ENCODE measurements at regions not wholly inside any gene's neighbourhood (a gene's known extent, or its start where the extent isn't known, plus 50 kb on each side); places are given as distances from the start of the nearest gene placed in this dataset.

- FAIRE-seq (no peak), ATAC-seq (peak; percentile 36; the same call in 2 of the 3 replicates), DNase-seq (ENCODE audit: low read depth, low spot score) (no peak)
- no peaks in the 10 kb centered on the region for H3K36me3 ChIP-seq (ENCODE audit: control insufficient read depth in 2 of 2, insufficient read depth in 2 of 2, low read length in 1 of 2)
- no peak overlapping the region for H3K4me3 ChIP-seq
- ChIA-PET POLR2A (no interaction called here), CTCF (no interaction called here), RAD21 (ENCODE audit: unreplicated experiment) (no interaction called here), SMC1A (ENCODE audit: uncharacterized antibody, unreplicated experiment) (interaction anchor here (1.3 kb wide), 1 partner anchor 32 kb away, joined by 3 read pairs; no protein-coding TSS in a partner anchor)
- no peaks in the 10 kb centered on the region for H3K27me3 ChIP-seq (replicated peaks in 1 of 2; ENCODE audit: control insufficient read depth in 2 of 2, insufficient read depth in 2 of 2, low read length in 1 of 2)
- intact Hi-C loops (cut with micrococcal nuclease; ENCODE audit: unreplicated experiment): no loop called here
- H3K4me2 ChIP-seq (ENCODE audit: control insufficient read depth, insufficient read depth): no peak overlapping the region
- no peak overlapping the region for H2AFZ ChIP-seq (ENCODE audit: control insufficient read depth, low read depth, low read length)
- no peak overlapping the region for H3K27ac ChIP-seq (ENCODE audit: control insufficient read depth, insufficient read depth)
- no peaks in the 10 kb centered on the region for H4K20me1 ChIP-seq (ENCODE audit: control insufficient read depth, insufficient read depth)
- in situ Hi-C loops (cut with MboI): no loop called here
- no peaks in the 10 kb centered on the region for H3K4me1 ChIP-seq (ENCODE audit: control insufficient read depth, insufficient read depth, low read length)
- H3K79me2 ChIP-seq (ENCODE audit: control insufficient read depth, insufficient read depth, low read length): no peaks in the 10 kb centered on the region
- WGBS (ENCODE audit: insufficient coverage, insufficient replicate concordance, low lambda C conversion rate, missing lambda C conversion rate): 60% methylated on average over 9 of the region's 9 CpGs
- H3K9me3 ChIP-seq (replicated peaks; ENCODE audit: control insufficient read depth, insufficient read depth, low read length): no peaks in the 10 kb centered on the region
- TF ChIP-seq, protein P1, sequence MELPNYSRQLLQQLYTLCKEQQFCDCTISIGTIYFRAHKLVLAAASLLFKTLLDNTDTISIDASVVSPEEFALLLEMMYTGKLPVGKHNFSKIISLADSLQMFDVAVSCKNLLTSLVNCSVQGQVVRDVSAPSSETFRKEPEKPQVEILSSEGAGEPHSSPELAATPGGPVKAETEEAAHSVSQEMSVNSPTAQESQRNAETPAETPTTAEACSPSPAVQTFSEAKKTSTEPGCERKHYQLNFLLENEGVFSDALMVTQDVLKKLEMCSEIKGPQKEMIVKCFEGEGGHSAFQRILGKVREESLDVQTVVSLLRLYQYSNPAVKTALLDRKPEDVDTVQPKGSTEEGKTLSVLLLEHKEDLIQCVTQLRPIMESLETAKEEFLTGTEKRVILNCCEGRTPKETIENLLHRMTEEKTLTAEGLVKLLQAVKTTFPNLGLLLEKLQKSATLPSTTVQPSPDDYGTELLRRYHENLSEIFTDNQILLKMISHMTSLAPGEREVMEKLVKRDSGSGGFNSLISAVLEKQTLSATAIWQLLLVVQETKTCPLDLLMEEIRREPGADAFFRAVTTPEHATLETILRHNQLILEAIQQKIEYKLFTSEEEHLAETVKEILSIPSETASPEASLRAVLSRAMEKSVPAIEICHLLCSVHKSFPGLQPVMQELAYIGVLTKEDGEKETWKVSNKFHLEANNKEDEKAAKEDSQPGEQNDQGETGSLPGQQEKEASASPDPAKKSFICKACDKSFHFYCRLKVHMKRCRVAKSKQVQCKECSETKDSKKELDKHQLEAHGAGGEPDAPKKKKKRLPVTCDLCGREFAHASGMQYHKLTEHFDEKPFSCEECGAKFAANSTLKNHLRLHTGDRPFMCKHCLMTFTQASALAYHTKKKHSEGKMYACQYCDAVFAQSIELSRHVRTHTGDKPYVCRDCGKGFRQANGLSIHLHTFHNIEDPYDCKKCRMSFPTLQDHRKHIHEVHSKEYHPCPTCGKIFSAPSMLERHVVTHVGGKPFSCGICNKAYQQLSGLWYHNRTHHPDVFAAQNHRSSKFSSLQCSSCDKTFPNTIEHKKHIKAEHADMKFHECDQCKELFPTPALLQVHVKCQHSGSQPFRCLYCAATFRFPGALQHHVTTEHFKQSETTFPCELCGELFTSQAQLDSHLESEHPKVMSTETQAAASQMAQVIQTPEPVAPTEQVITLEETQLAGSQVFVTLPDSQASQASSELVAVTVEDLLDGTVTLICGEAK (IDR thresholded peaks at IDR 0.05; ENCODE audit: borderline replicate concordance): no peak
- TF ChIP-seq BHLHE40 (IDR thresholded peaks at IDR 0.05; ENCODE audit: borderline replicate concordance in 1 of 2, low read depth in 2 of 2, low read length in 1 of 2): no peak
- TF ChIP-seq PRDM15 (CRISPR knock-in tag; IDR thresholded peaks at IDR 0.05): no peak
- 0 out of 2 replicates have a peak, but pooled peaks have one; percentile 8 for TF ChIP-seq RAD21 (IDR thresholded peaks at IDR 0.05; ENCODE audit: insufficient read depth, low read depth, low read length)
- TF ChIP-seq ZNF687 (IDR thresholded peaks at IDR 0.05): no peak
- TF ChIP-seq CTCF (IDR thresholded peaks at IDR 0.05 in 2 of 3, conservative IDR thresholded peaks at IDR 0.05 in 1 of 3; ENCODE audit: control insufficient read depth in 2 of 3, extremely low read depth in 1 of 3, insufficient read depth in 1 of 3, low read depth in 3 of 3, low read length in 3 of 3): peak in 2 of 3 experiments; percentile 14; a peak in 2 of 6 replicates
- no TSS peak for BruUV-seq (replicated peaks)
- no peak overlapping the region for H3K9ac ChIP-seq (ENCODE audit: control insufficient read depth, insufficient read depth, low read length)
Measured at GRCh38 chr18:27400001-27400400, 214.9 kb upstream of the CHST9 start.

Data from GM12878 (cell line).